Transverse colon (tissue), 3 donors: ENCODE measurements at regions not wholly inside any gene's neighbourhood (a gene's known extent, or its start where the extent isn't known, plus 50 kb on each side); places are given as distances from the start of the nearest gene placed in this dataset.

Source experiments
- EP300 ChIP-seq: sonication (generic); formaldehyde crosslinking; IDR thresholded peaks from one replicate; pipeline ENCODE4 v1.6.1; 2017; ENCODE audit warnings: antibody characterized with exemption, low read depth
- POLR2A ChIP-seq: fragments of 450-650 bp; IDR thresholded peaks from one replicate; pipeline ENCODE4 v1.6.1; 2016; ENCODE audit warnings: antibody characterized with exemption, mild to moderate bottlenecking, moderate library complexity
- TF ChIP-seq, protein P1 (sequence below), 5 experiments: fragments of 200-600 bp in 3 of 5; fragments of 450-650 bp in 2 of 5; sonication (generic) in 3 of 5; IDR thresholded peaks; 1 replicate in 2 of 5; 2 replicates in 3 of 5; pipeline ENCODE4 v1.5.1; 2016 to 2017; ENCODE audit warnings: antibody characterized with exemption in 5 of 5, inconsistent platforms in 3 of 5, mild to moderate bottlenecking in 2 of 5, moderate library complexity in 1 of 5

DNA sequence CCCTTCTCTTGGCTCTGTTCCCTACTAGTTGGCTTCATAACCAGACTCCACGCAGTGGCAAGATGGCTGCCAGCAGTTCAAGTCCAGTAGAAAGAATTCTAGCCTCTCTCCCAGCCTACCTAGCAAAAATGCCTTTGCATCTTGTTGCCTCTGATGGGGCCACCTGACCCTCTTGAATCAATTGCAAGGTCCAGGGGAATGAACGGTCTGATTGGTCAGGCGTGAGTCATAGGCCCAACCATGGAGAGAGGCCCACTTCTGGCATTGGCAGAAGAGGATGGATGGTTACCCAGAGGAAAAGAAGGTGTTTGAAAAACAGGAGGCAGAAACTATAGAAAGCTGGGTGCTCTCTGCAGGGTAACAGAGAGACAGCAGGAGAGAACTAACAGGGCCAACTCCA, 622.6 kb downstream of the CCDC171 start:
- TF ChIP-seq, protein P1, sequence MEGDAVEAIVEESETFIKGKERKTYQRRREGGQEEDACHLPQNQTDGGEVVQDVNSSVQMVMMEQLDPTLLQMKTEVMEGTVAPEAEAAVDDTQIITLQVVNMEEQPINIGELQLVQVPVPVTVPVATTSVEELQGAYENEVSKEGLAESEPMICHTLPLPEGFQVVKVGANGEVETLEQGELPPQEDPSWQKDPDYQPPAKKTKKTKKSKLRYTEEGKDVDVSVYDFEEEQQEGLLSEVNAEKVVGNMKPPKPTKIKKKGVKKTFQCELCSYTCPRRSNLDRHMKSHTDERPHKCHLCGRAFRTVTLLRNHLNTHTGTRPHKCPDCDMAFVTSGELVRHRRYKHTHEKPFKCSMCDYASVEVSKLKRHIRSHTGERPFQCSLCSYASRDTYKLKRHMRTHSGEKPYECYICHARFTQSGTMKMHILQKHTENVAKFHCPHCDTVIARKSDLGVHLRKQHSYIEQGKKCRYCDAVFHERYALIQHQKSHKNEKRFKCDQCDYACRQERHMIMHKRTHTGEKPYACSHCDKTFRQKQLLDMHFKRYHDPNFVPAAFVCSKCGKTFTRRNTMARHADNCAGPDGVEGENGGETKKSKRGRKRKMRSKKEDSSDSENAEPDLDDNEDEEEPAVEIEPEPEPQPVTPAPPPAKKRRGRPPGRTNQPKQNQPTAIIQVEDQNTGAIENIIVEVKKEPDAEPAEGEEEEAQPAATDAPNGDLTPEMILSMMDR (IDR thresholded peaks at IDR 0.05): no peak
- TF ChIP-seq EP300: no peak
- no peak for TF ChIP-seq POLR2A
